Neural cell (in vitro differentiated cells): ENCODE measurements at regions not wholly inside any gene's neighbourhood (a gene's known extent, or its start where the extent isn't known, plus 50 kb on each side); places are given as distances from the start of the nearest gene placed in this dataset.

Experiments used
- H2AFZ ChIP-seq: fragments of 200-600, 300-800 bp; sonication (generic), shearing (Covaris generic); 2 replicates; pipeline ENCODE4 v1.6.0; 2014; ENCODE audit warnings: low read depth, mild to moderate bottlenecking, antibody characterized with exemption, low read length, moderate library complexity
- H3F3A ChIP-seq: fragments of 200-600 bp; shearing (Covaris generic); 2 replicates; pipeline ENCODE4 v1.6.1; 2016; ENCODE audit warnings: mild to moderate bottlenecking, moderate library complexity, mixed read lengths, antibody characterized with exemption, low read length; ENCODE audit not compliant: insufficient read depth, poor library complexity, severe bottlenecking
- H3K27ac ChIP-seq: fragments of 200-600, 300-800 bp; sonication (generic), shearing (Covaris generic); 2 replicates; pipeline ENCODE4 v1.5.1; 2014; ENCODE audit warnings: mild to moderate bottlenecking, low read length, moderate library complexity
- H3K27me3 ChIP-seq: fragments of 300-800, 200-600 bp; sonication (generic), shearing (Covaris generic); 2 replicates; pipeline ENCODE4 v1.6.0; 2014; ENCODE audit warnings: mild to moderate bottlenecking, low read depth, low read length, moderate library complexity; ENCODE audit not compliant: insufficient read depth
- H3K36me3 ChIP-seq: fragments of 300-800, 200-600 bp; sonication (generic), shearing (Covaris generic); 2 replicates; pipeline ENCODE4 v1.5.1; 2014; ENCODE audit warnings: mild to moderate bottlenecking, antibody characterized with exemption, low read length, moderate library complexity; ENCODE audit not compliant: insufficient read depth
- H3K4me2 ChIP-seq: fragments of 300-800, 200-600 bp; sonication (generic), shearing (Covaris generic); 2 replicates; pipeline ENCODE4 v1.6.0; 2014; ENCODE audit warnings: mild to moderate bottlenecking, low read length
- H3K4me3 ChIP-seq: fragments of 300-800, 200-600 bp; sonication (generic), shearing (Covaris generic); 2 replicates; pipeline ENCODE4 v1.5.1; 2014; ENCODE audit warnings: mild to moderate bottlenecking, low read length, moderate library complexity
- H3K79me2 ChIP-seq: fragments of 200-600 bp; shearing (Covaris generic); replicated peaks from 2 replicates; pipeline ENCODE4 v1.6.0; 2014; ENCODE audit warnings: mild to moderate bottlenecking, low read length, moderate library complexity; ENCODE audit not compliant: insufficient read depth
- H3K9ac ChIP-seq: fragments of 300-800, 200-600 bp; sonication (generic), shearing (Covaris generic); 2 replicates; pipeline ENCODE4 v1.6.1; 2016; ENCODE audit warnings: mild to moderate bottlenecking, low read length, mixed read lengths
- H3K9me2 ChIP-seq: fragments of 200-600 bp; shearing (Covaris generic); 2 replicates; pipeline ENCODE4 v1.6.1; 2016; ENCODE audit warnings: mild to moderate bottlenecking, low read length, mixed read lengths; ENCODE audit not compliant: insufficient read depth
- H3K9me3 ChIP-seq: fragments of 200-600, 300-800 bp; sonication (generic), shearing (Covaris generic); 2 replicates; pipeline ENCODE4 v1.6.1; 2016; ENCODE audit warnings: mild to moderate bottlenecking, mixed run types, low read length, moderate library complexity, mixed read lengths
- H4K20me1 ChIP-seq: fragments of 200-600 bp; shearing (Covaris generic); 2 replicates; pipeline ENCODE4 v1.6.1; 2016; ENCODE audit warnings: mild to moderate bottlenecking, mixed run types; ENCODE audit not compliant: insufficient read depth
- CTCF ChIP-seq: fragments of 450-650 bp; IDR thresholded peaks from 2 replicates; pipeline ENCODE4 v1.5.1; 2014; ENCODE audit warnings: antibody characterized with exemption, mild to moderate bottlenecking, moderate library complexity; ENCODE audit not compliant: poor library complexity, severe bottlenecking
- EP300 ChIP-seq: fragments of 450-650 bp; conservative IDR thresholded peaks from 2 replicates; pipeline ENCODE4 v1.6.1; 2014; ENCODE audit warnings: antibody characterized with exemption, mild to moderate bottlenecking, moderate library complexity; ENCODE audit not compliant: poor library complexity, severe bottlenecking
- EZH2 ChIP-seq: fragments of 200-600, 300-800 bp; shearing (Covaris generic), sonication (generic); IDR thresholded peaks from 2 replicates; pipeline ENCODE4 v1.6.1; 2014; ENCODE audit warnings: antibody characterized with exemption, low read length, borderline replicate concordance, mild to moderate bottlenecking; ENCODE audit not compliant: insufficient read depth, poor library complexity, severe bottlenecking
- MXI1 ChIP-seq: fragments of 450-650 bp; conservative IDR thresholded peaks from 2 replicates; pipeline ENCODE4 v1.6.1; 2014; ENCODE audit warnings: antibody characterized with exemption, mild to moderate bottlenecking; ENCODE audit not compliant: poor library complexity, severe bottlenecking
- POLR2AphosphoS5 ChIP-seq: IDR thresholded peaks from 2 replicates; pipeline ENCODE4 v1.6.1; 2012
- RAD21 ChIP-seq: fragments of 450-650 bp; conservative IDR thresholded peaks from 2 replicates; pipeline ENCODE4 v1.6.1; 2014; ENCODE audit warnings: antibody characterized with exemption, mild to moderate bottlenecking, moderate library complexity
- SMC3 ChIP-seq: fragments of 450-650 bp; conservative IDR thresholded peaks from 2 replicates; pipeline ENCODE4 v1.6.1; 2014; ENCODE audit warnings: antibody characterized with exemption, mild to moderate bottlenecking, moderate library complexity; ENCODE audit not compliant: poor library complexity
- TAF1 ChIP-seq: IDR thresholded peaks from 2 replicates; pipeline ENCODE4 v1.6.1; 2012; ENCODE audit warnings: low read depth
- TF ChIP-seq, protein P1 (sequence below): IDR thresholded peaks from 2 replicates; pipeline ENCODE4 v1.6.1; 2012; ENCODE audit warnings: borderline replicate concordance

- Histone ChIP-seq H3K27ac (no peak overlapping the region), H3K4me3 (no peak overlapping the region), H4K20me1 (no peaks in the 10 kb centered on the region), H3K27me3 (no peaks in the 10 kb centered on the region), H3F3A (no peaks in the 10 kb centered on the region), H2AFZ (no peak overlapping the region), H3K9ac (no peak overlapping the region), H3K79me2 (no peaks in the 10 kb centered on the region), H3K36me3 (no peaks in the 10 kb centered on the region), H3K4me2 (no peak overlapping the region), H3K9me3 (no peaks in the 10 kb centered on the region), H3K9me2 (no peaks in the 10 kb centered on the region)
- no peak for TF ChIP-seq TAF1
- TF ChIP-seq RAD21, result no peak
- TF ChIP-seq POLR2AphosphoS5, result no peak
- TF ChIP-seq, protein P1, sequence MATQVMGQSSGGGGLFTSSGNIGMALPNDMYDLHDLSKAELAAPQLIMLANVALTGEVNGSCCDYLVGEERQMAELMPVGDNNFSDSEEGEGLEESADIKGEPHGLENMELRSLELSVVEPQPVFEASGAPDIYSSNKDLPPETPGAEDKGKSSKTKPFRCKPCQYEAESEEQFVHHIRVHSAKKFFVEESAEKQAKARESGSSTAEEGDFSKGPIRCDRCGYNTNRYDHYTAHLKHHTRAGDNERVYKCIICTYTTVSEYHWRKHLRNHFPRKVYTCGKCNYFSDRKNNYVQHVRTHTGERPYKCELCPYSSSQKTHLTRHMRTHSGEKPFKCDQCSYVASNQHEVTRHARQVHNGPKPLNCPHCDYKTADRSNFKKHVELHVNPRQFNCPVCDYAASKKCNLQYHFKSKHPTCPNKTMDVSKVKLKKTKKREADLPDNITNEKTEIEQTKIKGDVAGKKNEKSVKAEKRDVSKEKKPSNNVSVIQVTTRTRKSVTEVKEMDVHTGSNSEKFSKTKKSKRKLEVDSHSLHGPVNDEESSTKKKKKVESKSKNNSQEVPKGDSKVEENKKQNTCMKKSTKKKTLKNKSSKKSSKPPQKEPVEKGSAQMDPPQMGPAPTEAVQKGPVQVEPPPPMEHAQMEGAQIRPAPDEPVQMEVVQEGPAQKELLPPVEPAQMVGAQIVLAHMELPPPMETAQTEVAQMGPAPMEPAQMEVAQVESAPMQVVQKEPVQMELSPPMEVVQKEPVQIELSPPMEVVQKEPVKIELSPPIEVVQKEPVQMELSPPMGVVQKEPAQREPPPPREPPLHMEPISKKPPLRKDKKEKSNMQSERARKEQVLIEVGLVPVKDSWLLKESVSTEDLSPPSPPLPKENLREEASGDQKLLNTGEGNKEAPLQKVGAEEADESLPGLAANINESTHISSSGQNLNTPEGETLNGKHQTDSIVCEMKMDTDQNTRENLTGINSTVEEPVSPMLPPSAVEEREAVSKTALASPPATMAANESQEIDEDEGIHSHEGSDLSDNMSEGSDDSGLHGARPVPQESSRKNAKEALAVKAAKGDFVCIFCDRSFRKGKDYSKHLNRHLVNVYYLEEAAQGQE, result no peak
- no peak for TF ChIP-seq MXI1
- no peak for TF ChIP-seq CTCF
- TF ChIP-seq SMC3, result no peak
- TF ChIP-seq EZH2, result no peak
- no peak for TF ChIP-seq EP300
These were observed 165.4 kb upstream of the USP38 start for GRCh38 chr4:143019351-143019750.

DNA sequence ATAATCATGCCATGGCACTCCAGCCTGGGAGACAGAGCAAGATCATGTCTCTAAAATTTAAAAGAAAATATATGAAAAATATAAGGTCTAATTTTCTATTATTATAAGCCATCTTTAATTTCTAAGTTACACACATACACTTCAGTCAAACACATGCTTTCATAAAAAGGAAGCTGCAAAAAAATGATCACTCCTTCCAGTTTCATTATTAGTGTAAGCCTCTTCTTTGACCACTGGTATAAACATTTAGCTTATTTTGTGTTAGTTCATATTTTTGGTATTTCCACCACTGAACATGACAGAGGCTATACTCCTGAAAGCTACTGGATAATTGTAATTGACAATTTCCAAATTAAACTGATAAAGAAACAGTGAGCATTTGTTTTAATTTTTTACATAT, 163.3 kb upstream of the USP38 start:
- no peak overlapping the region for H3K4me2 ChIP-seq
- no peak for TF ChIP-seq CTCF
- no peak for TF ChIP-seq POLR2AphosphoS5
- TF ChIP-seq MXI1, result no peak
- no peak for TF ChIP-seq SMC3
- no peak for TF ChIP-seq RAD21
- TF ChIP-seq EP300, result no peak
- TF ChIP-seq, protein P1, result no peak
- no peak for TF ChIP-seq EZH2
- TF ChIP-seq TAF1, result no peak
- H2AFZ ChIP-seq, result no peak overlapping the region
- no peaks in the 10 kb centered on the region for H3K9me3 ChIP-seq
- H4K20me1 ChIP-seq, result no peaks in the 10 kb centered on the region
- H3K9me2 ChIP-seq, result no peaks in the 10 kb centered on the region
- no peak overlapping the region for H3K4me3 ChIP-seq
- no peaks in the 10 kb centered on the region for H3K36me3 ChIP-seq
- H3K27me3 ChIP-seq, result no peaks in the 10 kb centered on the region
- no peak overlapping the region for H3K9ac ChIP-seq
- no peak overlapping the region for H3K27ac ChIP-seq
- no peaks in the 10 kb centered on the region for H3F3A ChIP-seq
- H3K79me2 ChIP-seq, result no peaks in the 10 kb centered on the region
